HEK293 (cell line): ENCODE measurements at regions not wholly inside any gene's neighbourhood (a gene's known extent, or its start where the extent isn't known, plus 50 kb on each side); places are given as distances from the start of the nearest gene placed in this dataset.

ENCODE experiments used
- CTCF ChIA-PET: fragments of 350-600 bp; formaldehyde crosslinking; extraction: SDS; loops from one replicate; lab custom pipeline; 2021; ENCODE audit warnings: antibody characterized with exemption; lab: Yijun Ruan, JAX
- POLR2A ChIA-PET: fragments of 300-600 bp; formaldehyde crosslinking; extraction: SDS; loops from one replicate; lab custom pipeline; 2020; ENCODE audit warnings: antibody characterized with exemption, inconsistent platforms; lab: Yijun Ruan, JAX
- H3K27ac ChIP-seq: fragments of 200-500 bp; sonication (Bioruptor generic); 2 replicates; pipeline ENCODE4 v1.5.1; 2014; ENCODE audit warnings: low read depth, low read length, control low read depth, inconsistent platforms; ENCODE audit errors: extremely low read depth
- H3K36me3 ChIP-seq, 2 experiments: fragments of 200-500 bp in 1 of 2; sonication (Bioruptor generic) in 1 of 2; 1 replicate in 1 of 2; 2 replicates in 1 of 2; pipeline ENCODE4 v1.5.1; 2014 to 2017; ENCODE audit warnings: inconsistent platforms in 2 of 2, low read length in 2 of 2; ENCODE audit not compliant: control insufficient read depth in 2 of 2, insufficient read depth in 1 of 2
- H3K4me1 ChIP-seq: fragments of 200-500 bp; sonication (Bioruptor generic); 2 replicates; pipeline ENCODE4 v1.5.1; 2014; ENCODE audit warnings: mild to moderate bottlenecking, low read length, inconsistent platforms; ENCODE audit not compliant: control insufficient read depth, insufficient read depth
- H3K4me3 ChIP-seq: 2 replicates; pipeline ENCODE4 v1.5.1; 2011; ENCODE audit warnings: low read depth, mild to moderate bottlenecking, control low read depth, low read length, moderate library complexity
- H3K9me3 ChIP-seq: fragments of 200-500 bp; sonication (Bioruptor generic); 2 replicates; pipeline ENCODE4 v1.5.1; 2014; ENCODE audit warnings: low read depth, low read length, inconsistent platforms; ENCODE audit not compliant: control insufficient read depth, insufficient read depth
- HOXD13 ChIP-seq: sonication (generic); formaldehyde crosslinking; IDR thresholded peaks from 2 replicates; pipeline ENCODE4 v1.8.0; 2022; ENCODE audit warnings: missing genetic modification reagents, borderline replicate concordance
- OSR2 ChIP-seq: fragments of 450-650 bp; formaldehyde crosslinking; IDR thresholded peaks from 2 replicates; pipeline ENCODE4 v1.5.1; 2016; ENCODE audit warnings: missing biosample characterization, missing genetic modification characterization
- ZNF16 ChIP-seq: fragments of 450-650 bp; formaldehyde crosslinking; IDR thresholded peaks from 2 replicates; pipeline ENCODE4 v1.5.1; 2016; ENCODE audit warnings: low read depth, missing biosample characterization, missing genetic modification characterization
- ZNF175 ChIP-seq: fragments of 450-650 bp; formaldehyde crosslinking; IDR thresholded peaks from 2 replicates; pipeline ENCODE4 v1.5.1; 2016; ENCODE audit warnings: missing biosample characterization, missing genetic modification characterization
- ZNF18 ChIP-seq: fragments of 450-650 bp; formaldehyde crosslinking; IDR thresholded peaks from 2 replicates; pipeline ENCODE4 v1.5.1; 2016; ENCODE audit warnings: missing biosample characterization, missing genetic modification characterization
- ZNF24 ChIP-seq: fragments of 450-650 bp; formaldehyde crosslinking; IDR thresholded peaks from 2 replicates; pipeline ENCODE4 v1.5.1; 2016; ENCODE audit warnings: missing biosample characterization, missing genetic modification characterization
- ZNF266 ChIP-seq: fragments of 450-650 bp; formaldehyde crosslinking; IDR thresholded peaks from 2 replicates; pipeline ENCODE4 v1.5.1; 2016; ENCODE audit warnings: missing biosample characterization, missing genetic modification characterization, low read depth
- ZNF274 ChIP-seq, 2 experiments: fragments of 200-500 bp in 1 of 2; fragments of 450-650 bp in 1 of 2; sonication (Bioruptor generic) in 1 of 2; formaldehyde crosslinking in 1 of 2; IDR thresholded peaks; 2 replicates each; pipeline versions ENCODE4 v1.5.1 to v1.6.1; 2014 to 2016; ENCODE audit warnings: borderline replicate concordance in 1 of 2, inconsistent platforms in 1 of 2, low read length in 1 of 2, missing biosample characterization in 1 of 2, missing genetic modification characterization in 1 of 2
- ZNF292 ChIP-seq: fragments of 450-650 bp; formaldehyde crosslinking; IDR thresholded peaks from 2 replicates; pipeline ENCODE4 v1.5.1; 2016; ENCODE audit warnings: low read depth, missing biosample characterization, missing genetic modification characterization, borderline replicate concordance
- ZNF596 ChIP-seq: fragments of 450-650 bp; IDR thresholded peaks from 2 replicates; pipeline ENCODE4 v1.5.0; 2018; ENCODE audit warnings: missing biosample characterization, mild to moderate bottlenecking, missing genetic modification characterization, moderate library complexity
- ZNF639 ChIP-seq: fragments of 450-650 bp; formaldehyde crosslinking; IDR thresholded peaks from 2 replicates; pipeline ENCODE4 v1.5.1; 2016; ENCODE audit warnings: missing biosample characterization, missing genetic modification characterization
- TF ChIP-seq, protein P1 (sequence below): fragments of 450-650 bp; formaldehyde crosslinking; IDR thresholded peaks from 2 replicates; pipeline ENCODE4 v1.5.1; 2017; ENCODE audit warnings: missing biosample characterization, missing genetic modification characterization
- TF ChIP-seq, protein P2 (sequence below): fragments of 450-650 bp; formaldehyde crosslinking; IDR thresholded peaks from 2 replicates; pipeline ENCODE4 v1.5.1; 2017; ENCODE audit warnings: missing biosample characterization, missing genetic modification characterization
- TF ChIP-seq, protein P3 (sequence below): fragments of 450-650 bp; formaldehyde crosslinking; IDR thresholded peaks from 2 replicates; pipeline ENCODE4 v1.5.1; 2016; ENCODE audit warnings: missing biosample characterization, missing genetic modification characterization
- TF ChIP-seq, protein P4 (sequence below): fragments of 450-650 bp; formaldehyde crosslinking; IDR thresholded peaks from 2 replicates; pipeline ENCODE4 v1.5.1; 2016; ENCODE audit warnings: missing biosample characterization, missing genetic modification characterization

GRCh38 chr5:155759252-155759651 lies 567.7 kb upstream of the SGCD start:
- ChIA-PET CTCF (no interaction called here), POLR2A (no interaction called here)

DNA sequence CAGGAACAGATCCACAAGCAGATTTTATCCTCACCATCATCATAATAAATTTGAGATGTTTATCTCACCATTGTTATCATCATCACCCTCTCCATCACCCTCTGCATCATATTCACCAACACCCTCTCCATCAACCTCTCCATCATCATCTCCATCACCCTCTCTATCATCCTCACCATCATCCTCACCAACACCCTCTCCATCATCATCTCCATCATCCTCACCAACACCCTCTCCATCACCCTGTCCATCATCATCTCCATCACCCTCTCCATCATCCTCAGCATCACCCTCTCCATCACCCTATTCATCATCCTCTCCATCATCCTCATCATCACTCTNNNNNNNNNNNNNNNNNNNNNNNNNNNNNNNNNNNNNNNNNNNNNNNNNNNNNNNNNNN lies 567.0 kb upstream of the SGCD start:
- TF ChIP-seq OSR2 (tag by site-specific recombination), result no peak
- TF ChIP-seq, protein P1, sequence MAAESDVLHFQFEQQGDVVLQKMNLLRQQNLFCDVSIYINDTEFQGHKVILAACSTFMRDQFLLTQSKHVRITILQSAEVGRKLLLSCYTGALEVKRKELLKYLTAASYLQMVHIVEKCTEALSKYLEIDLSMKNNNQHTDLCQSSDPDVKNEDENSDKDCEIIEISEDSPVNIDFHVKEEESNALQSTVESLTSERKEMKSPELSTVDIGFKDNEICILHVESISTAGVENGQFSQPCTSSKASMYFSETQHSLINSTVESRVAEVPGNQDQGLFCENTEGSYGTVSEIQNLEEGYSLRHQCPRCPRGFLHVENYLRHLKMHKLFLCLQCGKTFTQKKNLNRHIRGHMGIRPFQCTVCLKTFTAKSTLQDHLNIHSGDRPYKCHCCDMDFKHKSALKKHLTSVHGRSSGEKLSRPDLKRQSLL, result peak; percentile 91
- no peak overlapping the region for H3K4me3 ChIP-seq
- H3K4me1 ChIP-seq, result no peaks in the 10 kb centered on the region
- POLR2A ChIA-PET, result no interaction called here
- H3K27ac ChIP-seq, result no peak overlapping the region
- no peaks in the 10 kb centered on the region for H3K36me3 ChIP-seq
- CTCF ChIA-PET, result no interaction called here
- no peaks in the 10 kb centered on the region for H3K9me3 ChIP-seq

More at GRCh38 chr5:155759252-155759651, 567.7 kb upstream of the SGCD start:
- TF ChIP-seq ZNF266 (tag by site-specific recombination) (no peak), ZNF596 (tag by site-specific recombination) (no peak), ZNF18 (tag by site-specific recombination) (no peak), ZNF175 (tag by site-specific recombination) (no peak), ZNF639 (tag by site-specific recombination) (no peak), ZNF274 (IDR thresholded peaks at IDR 0.05; ENCODE audit: low read length) (no peak), ZNF274 (tag by site-specific recombination; IDR thresholded peaks at IDR 0.05; ENCODE audit: borderline replicate concordance) (no peak), ZNF16 (no peak), ZNF292 (tag by site-specific recombination) (no peak), HOXD13 (CRISPR knock-in tag) (no peak), ZNF24 (tag by site-specific recombination) (no peak)
- TF ChIP-seq, protein P2, sequence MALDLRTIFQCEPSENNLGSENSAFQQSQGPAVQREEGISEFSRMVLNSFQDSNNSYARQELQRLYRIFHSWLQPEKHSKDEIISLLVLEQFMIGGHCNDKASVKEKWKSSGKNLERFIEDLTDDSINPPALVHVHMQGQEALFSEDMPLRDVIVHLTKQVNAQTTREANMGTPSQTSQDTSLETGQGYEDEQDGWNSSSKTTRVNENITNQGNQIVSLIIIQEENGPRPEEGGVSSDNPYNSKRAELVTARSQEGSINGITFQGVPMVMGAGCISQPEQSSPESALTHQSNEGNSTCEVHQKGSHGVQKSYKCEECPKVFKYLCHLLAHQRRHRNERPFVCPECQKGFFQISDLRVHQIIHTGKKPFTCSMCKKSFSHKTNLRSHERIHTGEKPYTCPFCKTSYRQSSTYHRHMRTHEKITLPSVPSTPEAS, result no peak
- TF ChIP-seq, protein P3, sequence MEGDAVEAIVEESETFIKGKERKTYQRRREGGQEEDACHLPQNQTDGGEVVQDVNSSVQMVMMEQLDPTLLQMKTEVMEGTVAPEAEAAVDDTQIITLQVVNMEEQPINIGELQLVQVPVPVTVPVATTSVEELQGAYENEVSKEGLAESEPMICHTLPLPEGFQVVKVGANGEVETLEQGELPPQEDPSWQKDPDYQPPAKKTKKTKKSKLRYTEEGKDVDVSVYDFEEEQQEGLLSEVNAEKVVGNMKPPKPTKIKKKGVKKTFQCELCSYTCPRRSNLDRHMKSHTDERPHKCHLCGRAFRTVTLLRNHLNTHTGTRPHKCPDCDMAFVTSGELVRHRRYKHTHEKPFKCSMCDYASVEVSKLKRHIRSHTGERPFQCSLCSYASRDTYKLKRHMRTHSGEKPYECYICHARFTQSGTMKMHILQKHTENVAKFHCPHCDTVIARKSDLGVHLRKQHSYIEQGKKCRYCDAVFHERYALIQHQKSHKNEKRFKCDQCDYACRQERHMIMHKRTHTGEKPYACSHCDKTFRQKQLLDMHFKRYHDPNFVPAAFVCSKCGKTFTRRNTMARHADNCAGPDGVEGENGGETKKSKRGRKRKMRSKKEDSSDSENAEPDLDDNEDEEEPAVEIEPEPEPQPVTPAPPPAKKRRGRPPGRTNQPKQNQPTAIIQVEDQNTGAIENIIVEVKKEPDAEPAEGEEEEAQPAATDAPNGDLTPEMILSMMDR (tag by site-specific recombination), result no peak
- TF ChIP-seq, protein P4, sequence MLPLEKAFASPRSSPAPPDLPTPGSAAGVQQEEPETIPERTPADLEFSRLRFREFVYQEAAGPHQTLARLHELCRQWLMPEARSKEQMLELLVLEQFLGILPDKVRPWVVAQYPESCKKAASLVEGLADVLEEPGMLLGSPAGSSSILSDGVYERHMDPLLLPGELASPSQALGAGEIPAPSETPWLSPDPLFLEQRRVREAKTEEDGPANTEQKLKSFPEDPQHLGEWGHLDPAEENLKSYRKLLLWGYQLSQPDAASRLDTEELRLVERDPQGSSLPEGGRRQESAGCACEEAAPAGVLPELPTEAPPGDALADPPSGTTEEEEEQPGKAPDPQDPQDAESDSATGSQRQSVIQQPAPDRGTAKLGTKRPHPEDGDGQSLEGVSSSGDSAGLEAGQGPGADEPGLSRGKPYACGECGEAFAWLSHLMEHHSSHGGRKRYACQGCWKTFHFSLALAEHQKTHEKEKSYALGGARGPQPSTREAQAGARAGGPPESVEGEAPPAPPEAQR (tag by site-specific recombination), result no peak
- H3K4me3 ChIP-seq, result no peak overlapping the region
- no peaks in the 10 kb centered on the region for H3K9me3 ChIP-seq
- no peaks in the 10 kb centered on the region for H3K4me1 ChIP-seq
- no peaks in the 10 kb centered on the region for H3K36me3 ChIP-seq
- H3K27ac ChIP-seq, result no peak overlapping the region
